HG02798 (cell line): ENCODE measurements at regions not wholly inside any gene's neighbourhood (a gene's known extent, or its start where the extent isn't known, plus 50 kb on each side); places are given as distances from the start of the nearest gene placed in this dataset.
"Not testable (repeated sequence)": the region's sequence is repeated elsewhere in the genome, so short reads cannot be mapped to it uniquely, and the experiment has no call there.

Source experiments
- ATAC-seq: cut with Tn5 transposase; IDR thresholded peaks from one replicate; pipeline ENCODE4 v1.9.1; 2021; ENCODE audit warnings: mild to moderate bottlenecking; ENCODE audit not compliant: unreplicated experiment, poor library complexity

DNA sequence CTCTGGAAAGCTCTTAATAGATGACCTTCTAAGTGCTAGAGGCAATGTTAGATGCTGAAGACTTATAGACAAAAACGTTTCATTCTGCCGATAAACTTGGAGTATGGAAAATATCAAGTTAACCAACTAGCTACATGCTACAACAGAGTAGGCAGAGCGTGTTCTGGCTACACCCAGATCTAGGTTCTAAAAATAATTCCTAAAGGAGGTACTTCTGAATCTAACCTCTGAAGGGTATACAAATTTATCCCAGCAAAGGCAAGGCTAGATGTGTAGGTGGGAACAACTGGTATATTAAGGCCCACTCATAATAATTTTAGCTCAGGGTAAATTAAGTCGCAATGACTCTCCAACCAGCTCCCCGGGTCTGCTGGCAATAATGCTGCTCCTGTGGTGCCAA is 67.6 kb upstream of the NBPF26 start:
- ATAC-seq = not testable (repeated sequence)

DNA sequence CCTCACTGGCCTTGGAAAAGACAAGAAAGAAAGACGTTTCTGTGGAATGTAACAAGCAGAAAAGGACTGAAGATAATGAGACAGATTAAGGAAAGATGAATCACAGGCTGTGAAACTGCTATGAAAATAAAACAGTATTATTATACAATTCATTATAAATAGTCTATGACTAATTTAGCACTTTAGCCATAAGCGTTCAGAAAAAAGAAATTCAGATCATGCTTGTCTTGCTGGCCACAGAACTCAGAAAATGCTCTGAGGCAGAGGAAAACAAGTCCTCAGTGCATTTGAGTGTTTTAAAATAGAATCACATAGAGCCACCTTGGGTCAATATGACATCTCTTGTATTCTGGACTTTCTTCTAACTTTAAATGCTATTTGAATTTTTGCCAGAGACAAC is 65.9 kb upstream of the NBPF26 start:
- ATAC-seq = not testable (repeated sequence)

DNA sequence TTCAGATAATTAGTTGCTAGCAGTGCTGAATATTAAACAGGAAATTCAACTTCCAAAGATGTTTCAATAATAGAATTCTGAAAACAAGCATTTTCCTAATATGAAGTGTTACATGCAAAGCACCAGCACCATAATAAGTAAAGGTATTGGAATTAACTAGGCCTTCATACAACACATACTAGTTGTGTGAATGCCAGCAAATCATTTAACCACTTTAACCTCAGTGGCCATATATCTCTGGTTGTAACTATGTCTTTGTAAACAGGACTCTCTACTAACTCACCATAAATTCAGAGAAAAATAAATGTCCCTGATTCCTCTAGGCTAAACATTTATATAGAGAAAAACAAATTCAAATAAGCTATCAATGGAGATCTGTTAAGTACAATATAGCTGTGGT is 65.1 kb upstream of the NBPF26 start:
- not testable (repeated sequence) for ATAC-seq

DNA sequence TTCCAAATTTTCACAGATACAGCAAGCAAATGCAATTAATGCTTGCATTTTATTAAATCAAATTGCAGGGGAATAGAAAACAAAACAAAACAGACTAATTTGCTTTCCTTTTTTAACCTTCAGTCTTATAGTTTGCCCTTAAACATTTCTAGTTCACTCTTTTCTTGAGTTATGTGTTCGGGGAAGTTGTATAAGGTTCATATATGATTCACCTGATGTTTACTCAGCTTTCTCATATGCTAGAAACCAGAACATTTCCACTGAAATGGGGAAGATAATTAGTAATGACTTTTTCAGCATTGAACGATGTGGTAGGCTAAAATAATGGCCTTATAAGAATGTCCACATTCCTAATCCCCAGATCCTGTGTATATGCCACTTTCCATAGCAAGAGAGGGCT is 64.6 kb upstream of the NBPF26 start:
- not testable (repeated sequence) for ATAC-seq

DNA sequence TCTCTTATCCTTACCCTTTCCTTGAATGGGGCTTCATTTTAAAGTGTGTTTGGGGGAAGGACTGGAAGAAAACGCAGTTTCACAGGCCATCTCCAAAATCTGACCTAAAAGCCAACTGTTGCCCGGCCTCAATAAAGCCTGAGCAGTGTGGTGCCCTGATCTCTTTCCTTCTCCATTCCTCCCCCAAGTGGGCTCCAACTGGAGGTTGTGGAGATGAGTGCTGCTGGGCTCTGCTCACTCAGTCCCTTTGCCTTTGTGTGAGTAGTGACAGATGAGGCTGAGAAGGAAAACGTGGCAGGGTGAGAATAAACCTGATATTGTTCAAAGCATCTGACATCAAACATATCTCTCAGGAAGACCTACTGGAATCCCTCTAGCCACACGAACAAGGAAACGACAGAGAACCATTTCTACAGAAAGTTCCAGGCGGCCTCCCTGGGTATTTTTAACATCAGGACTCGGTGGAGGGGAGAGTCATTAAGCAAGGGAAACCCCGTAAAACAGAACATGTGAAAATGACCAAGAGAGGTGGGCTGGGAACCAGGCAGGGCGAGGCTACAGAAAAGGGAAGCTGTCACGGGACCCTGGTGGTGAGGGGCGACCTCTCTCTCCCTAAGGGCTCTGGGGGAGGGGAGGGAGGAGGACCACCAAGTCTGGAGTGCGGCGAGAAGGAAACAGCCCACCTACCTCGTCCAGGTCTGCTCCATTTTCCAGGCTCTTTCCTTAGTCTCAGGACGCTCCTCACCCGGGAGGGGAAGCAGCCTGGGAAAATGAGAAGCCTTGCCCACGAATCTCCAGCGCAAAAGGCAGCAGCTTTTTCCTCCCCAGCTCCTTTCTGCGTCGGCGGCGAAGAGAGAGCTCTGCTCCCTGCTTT is 59.1 kb upstream of the NBPF26 start:
- not testable (repeated sequence) for ATAC-seq

DNA sequence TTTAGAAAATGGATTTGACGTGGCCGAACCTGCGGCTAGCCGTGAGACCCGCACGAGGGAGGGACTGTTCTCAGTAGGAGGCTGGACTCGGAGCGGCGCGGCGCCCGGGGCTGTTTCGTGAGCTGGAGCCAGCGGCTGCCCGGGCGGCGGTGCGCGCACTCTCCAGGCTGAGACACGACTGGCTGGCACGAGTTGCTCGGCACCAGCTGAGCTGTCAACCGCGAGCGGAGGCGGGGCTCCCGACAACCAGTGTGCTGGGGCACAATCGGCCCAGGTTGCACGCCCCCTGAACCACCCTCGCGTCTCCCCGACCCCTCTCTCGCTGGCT is 58.5 kb upstream of the NBPF26 start:
- peak; percentile 58 for ATAC-seq

DNA sequence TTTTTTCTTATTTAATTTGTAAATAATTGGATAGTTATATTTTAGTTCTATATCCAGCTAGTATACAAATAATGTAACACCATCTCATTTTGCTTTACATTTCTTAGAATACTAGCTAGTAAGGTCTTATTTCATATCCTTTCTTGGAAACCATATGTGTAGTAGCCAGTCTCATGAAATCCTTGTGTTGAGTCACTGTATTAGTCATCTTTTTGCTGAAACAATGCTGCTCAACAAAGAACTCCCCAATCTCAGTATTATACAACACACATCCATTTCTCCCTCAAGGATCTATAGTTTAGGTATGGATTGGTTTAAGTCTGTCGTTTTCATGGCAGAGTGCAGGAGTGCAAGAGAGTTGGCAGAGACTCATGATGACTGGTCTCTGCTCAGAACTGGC is 55.6 kb upstream of the NBPF26 start:
- ATAC-seq = not testable (repeated sequence)
